HG02571 (cell line): ENCODE measurements at regions not wholly inside any gene's neighbourhood (a gene's known extent, or its start where the extent isn't known, plus 50 kb on each side); places are given as distances from the start of the nearest gene placed in this dataset.
"Not testable (repeated sequence)": the region's sequence is repeated elsewhere in the genome, so short reads cannot be mapped to it uniquely, and the experiment has no call there.

Experiments
- ATAC-seq: cut with Tn5 transposase; IDR thresholded peaks from one replicate; pipeline ENCODE4 v1.9.1; 2021; ENCODE audit warnings: mild to moderate bottlenecking, moderate library complexity; ENCODE audit not compliant: unreplicated experiment

DNA sequence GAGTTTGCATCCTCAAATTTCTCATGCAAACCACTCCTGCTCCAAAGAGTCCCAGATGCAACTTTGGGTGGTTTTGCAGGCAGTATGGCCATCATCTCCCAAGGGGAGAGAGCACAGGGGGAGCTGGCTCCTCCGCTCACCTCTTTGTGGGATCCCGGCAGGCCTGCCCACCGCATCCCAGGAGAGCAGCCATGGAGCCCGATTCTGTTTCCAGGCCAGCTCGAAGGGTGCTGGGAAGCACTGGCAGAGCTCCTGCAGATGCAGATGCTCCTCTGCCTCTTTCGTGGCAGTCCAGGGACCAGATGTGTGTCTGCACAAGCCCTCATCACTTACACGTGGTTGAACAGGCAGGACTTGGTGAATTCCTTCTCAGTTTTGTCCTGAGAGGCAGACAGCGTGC is 239.3 kb upstream of the SGCG start:
- not testable (repeated sequence) for ATAC-seq

DNA sequence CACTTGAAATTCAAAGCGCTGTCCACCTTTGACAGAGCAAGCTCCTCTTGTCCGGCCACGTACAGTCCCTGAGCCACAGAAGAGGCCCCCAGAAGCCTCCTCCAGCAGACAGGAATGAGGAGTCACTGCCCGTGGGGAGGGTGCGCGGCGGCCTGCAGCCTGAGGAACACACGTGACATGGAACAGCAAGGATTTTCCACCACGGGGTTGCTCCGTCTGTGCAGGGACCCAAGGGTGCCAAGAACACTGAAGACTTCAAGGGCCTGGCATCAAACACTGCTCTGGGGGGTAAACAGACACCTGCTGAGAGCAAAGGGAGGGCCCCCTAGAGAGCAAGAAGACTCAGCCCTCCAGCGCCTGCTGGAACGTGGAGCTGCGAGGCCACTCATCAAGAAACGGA is 237.9 kb upstream of the SGCG start:
- ATAC-seq, result not testable (repeated sequence)

DNA sequence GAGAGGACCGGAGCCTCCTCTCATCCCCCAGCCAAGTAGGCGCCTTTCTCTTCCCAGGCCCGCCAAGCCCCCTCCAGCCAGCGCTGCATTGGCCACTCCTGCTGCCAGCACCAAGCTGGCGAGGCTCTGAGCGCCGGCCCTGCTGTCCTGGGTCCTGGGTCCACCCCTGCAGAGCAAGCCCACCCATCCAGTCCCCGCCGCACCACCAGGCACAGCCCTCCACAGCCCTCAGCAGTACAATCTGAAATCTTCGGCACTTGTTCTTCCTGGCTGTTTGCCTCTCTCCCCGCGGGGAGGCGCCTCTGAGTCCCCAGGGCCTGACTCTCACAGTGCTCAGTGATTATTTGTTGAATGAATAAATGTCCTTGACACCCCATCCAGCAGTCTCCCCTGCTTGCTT is 236.4 kb upstream of the SGCG start:
- no peak for ATAC-seq

DNA sequence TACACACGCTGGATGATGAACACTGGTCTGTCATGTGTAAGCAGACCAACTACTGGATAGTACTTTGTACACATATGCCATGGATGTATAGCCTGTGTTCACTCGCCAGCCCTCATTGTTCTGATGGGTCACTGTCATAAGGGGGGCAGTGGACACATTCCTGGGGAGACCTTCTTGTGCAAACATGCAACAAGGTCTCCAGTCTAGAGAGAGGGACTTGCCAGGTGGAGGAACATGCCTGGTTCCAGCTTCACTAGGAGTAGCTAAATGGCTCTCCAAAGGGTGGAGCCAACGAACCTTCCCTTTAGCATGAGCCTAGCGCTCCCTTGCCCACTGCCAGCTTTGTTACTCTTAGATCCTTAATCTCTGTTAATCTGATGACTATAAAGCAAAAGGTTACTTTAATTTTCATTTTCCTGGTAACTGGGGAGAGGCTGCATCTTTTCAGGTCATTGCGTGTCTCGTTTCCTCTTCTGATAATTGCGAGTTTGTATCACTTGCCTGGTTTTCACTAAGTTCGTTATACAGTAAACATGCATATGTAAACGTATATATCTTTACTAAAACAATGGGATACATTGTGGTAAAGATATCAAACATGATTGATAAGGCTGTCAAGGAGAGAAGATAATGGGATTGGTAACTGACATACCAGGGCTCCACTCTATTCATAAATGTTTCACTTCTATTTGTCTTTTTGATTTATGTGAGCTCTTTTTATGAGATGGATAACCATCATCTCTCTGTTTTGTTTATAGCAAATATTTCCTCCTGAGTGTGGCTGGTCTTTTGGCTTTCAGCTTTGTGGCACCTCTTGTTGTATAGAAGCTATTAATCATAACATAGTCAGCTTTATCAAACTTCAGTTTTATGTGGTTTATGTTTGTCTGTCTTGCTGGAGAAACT is 235.2 kb upstream of the SGCG start:
- ATAC-seq, result no peak

DNA sequence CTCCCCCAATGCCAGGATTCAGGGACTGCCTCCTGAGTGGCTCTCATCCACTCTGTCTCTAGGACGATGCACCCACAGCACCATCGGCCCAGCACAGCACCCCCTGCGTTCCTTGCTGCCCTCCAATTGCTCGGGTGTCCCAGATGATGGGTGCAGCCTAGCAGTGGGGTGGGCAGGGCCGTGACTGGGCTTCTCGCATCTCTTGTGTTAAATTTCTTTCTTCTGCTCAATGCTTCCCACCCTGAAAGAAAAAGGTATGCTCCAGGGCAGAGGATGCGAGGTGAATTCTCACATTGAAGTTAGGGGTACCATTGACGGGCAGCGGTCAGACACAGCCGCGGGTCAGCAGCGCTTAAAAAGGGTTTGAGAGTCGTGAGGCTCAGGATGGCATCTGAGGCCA is 232.4 kb upstream of the SGCG start:
- no peak for ATAC-seq

- not testable (repeated sequence) for ATAC-seq
These were observed 228.8 kb upstream of the SGCG start for GRCh38 chr13:22952018-22952417.

- ATAC-seq, result not testable (repeated sequence)
These were observed 225.6 kb upstream of the SGCG start for GRCh38 chr13:22955147-22955546.

GRCh38 chr13:22956456-22957115 is 224.2 kb upstream of the SGCG start:
- not testable (repeated sequence) for ATAC-seq

DNA sequence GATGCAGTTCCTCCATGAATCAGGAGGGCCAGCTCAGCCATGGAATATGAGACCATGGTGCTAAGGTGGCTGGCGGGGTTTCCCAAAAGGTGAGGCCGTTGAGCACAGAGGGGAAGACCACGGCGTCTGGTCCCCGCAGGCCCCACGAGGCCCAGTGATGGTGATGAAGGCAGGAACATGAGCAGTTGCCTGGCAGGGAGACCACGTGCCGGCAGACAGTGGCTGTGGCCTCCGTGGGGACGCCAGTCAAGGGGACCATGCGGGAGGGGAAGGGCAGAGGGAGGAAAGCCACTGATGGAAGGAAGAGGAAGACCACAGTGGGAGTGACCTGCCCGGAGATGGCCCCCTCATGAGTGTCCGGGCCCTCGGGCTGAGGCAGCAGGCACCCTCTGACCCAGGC is 220.9 kb upstream of the SGCG start:
- ATAC-seq, result not testable (repeated sequence)

GRCh38 chr13:22960827-22961226 is 220.0 kb upstream of the SGCG start:
- ATAC-seq, result no peak

- ATAC-seq, result not testable (repeated sequence)
These were observed 219.4 kb upstream of the SGCG start for GRCh38 chr13:22961342-22961741.

GRCh38 chr13:22961835-22962537 is 218.8 kb upstream of the SGCG start:
- ATAC-seq, result no peak

DNA sequence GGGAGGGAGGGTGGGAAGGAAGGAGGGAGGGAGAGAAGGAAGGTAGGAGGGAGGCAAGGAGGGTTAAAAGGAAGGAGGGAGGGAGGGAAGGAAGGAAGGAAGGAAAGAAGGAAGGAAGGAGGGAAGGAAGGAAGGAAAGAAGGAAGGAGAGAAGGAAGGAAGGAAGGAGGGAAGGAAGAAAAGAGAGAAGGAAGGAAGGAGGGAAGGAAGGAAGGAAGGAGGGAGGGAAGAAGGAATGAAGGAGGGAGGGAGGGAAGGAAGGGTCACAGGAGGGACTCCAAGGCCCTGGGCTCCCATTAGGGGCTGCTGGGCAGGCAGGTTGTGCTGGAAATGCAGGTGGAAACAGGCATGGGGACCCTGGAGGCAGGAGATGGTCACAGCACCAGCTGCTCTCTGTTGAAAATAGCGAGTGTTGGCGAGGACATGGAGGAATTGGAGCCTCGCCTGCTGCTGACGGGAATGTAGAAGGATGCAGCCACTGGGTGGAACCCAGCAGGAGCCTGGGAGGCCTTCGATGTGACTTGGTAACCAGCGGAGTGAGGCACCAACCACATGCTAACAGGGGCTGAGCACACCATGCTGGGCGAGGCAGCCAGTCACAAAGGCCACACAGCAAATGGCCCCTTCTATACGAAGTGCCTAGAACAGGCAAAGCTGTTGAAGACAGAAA is 217.3 kb upstream of the SGCG start:
- ATAC-seq, result not testable (repeated sequence)

- no peak for ATAC-seq
These were observed 216.4 kb upstream of the SGCG start for GRCh38 chr13:22964245-22964966.

DNA sequence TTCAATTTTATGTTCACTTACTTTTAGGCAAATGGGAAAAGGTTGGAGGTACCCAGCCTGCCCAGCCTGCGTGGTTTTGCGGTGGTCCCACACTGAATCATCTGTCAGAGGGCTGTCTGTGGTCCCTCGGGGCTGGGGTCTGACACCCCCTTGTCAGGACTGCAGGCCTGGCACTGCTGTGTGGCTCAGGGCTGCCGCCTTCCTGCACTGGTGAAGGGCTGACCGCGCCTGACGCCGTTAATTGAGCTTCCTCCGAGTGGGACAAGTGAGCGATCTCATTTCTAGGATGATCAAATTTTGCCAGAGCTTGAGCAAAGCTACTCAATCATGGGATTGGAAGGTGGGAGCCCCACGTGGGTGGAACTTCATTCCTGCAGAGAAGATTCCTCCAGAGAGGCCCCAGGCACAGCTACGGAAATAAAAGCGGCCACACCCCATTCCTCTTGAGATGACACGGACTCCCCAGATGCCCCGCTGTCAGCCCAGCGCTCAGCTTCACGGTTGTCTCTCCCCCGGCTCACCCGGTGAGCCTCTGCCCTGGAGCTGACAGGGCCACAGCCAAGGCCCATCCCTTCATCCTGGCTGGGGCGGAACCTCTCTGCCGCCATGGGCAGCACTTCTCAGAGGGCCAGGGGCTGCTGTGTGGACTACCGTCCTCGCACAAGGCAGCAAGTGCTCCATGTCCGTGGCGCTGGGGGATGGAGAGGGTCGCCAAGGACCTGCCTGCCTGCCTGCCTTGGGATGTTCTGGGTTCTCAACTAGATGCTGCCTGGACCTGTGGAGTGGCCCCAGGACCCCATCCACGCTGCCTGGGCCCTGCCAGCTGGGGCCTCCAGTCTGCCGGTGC is 215.5 kb upstream of the SGCG start:
- ATAC-seq, result not testable (repeated sequence)

DNA sequence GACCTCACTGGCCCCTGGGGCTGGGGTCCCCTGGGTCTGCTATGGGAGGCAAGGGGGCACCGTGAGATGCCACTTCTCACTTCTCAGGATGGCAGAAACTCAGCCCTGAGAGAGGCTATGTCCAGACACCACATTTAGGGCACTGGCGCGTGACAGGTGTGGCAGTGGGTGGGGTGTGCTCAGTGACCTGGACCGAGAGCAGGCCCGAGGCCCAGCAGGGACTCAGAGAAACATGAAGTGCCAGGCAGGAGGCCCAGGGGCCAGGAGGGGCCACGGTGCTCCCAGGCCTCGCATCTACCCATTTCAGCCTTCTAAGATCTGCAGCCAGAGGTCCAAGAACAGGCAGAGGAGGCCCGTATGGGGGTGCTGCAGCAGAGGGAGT is 214.9 kb upstream of the SGCG start:
- not testable (repeated sequence) for ATAC-seq

- not testable (repeated sequence) for ATAC-seq
These were observed 214.0 kb upstream of the SGCG start for GRCh38 chr13:22966753-22967152.

DNA sequence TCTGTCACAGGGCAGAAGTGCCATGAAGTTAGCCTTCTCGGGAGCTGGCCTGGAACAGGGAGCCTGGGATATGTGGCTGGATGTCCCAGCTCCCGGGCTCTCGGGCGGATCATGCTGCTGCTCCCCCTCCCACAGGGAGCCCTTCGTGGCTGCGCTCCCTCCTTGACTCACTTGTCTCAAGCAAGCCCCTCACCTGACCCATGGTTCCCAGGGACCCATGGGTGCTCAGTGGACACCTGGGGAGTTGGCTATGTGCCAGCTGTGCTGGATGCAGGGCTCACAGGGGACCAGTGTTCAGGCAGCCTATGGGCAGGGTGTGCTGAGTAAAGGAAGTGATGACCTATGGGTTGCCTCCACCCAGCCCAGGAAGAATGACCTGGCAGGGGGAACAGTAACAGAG is 213.1 kb upstream of the SGCG start:
- ATAC-seq, result no peak

DNA sequence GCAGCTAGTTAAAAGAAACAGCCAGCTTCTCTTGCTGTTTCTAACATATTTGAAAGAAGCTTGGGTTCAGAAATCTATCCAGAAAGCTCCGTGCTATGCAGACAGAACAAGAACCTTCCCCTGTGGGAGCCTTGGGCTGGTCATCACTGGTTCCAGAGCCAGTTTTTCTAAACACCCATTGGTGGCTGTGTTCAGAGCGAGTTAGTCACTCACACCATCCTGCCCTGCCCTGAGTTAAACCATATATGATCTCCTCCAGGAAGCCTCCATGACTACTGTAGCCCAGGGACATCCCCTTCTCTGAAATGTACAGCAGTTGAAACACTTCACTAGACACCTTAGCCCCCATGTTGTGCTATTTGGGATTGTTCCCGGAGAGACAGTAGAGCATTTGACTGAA is 200.8 kb upstream of the SGCG start:
- ATAC-seq, result no peak
